GM23248 (cell line): ENCODE measurements at regions not wholly inside any gene's neighbourhood (a gene's known extent, or its start where the extent isn't known, plus 50 kb on each side); places are given as distances from the start of the nearest gene placed in this dataset.

Experiments
- EZH2 ChIP-seq: fragments of 200-600 bp; sonication (generic); IDR thresholded peaks from 2 replicates; pipeline ENCODE4 v1.6.1; 2018; ENCODE audit warnings: antibody characterized with exemption, mild to moderate bottlenecking; ENCODE audit not compliant: insufficient read depth, poor library complexity, severe bottlenecking
- EZH2phosphoT487 ChIP-seq: fragments of 200-600 bp; sonication (generic); IDR thresholded peaks from 2 replicates; pipeline ENCODE4 v1.6.1; 2018; ENCODE audit warnings: antibody characterized with exemption, moderate library complexity, mild to moderate bottlenecking, low read depth; ENCODE audit not compliant: insufficient read depth

GRCh38 chr1:232423591-232423990, 206.3 kb downstream of the SIPA1L2 start:
- TF ChIP-seq EZH2 (no peak), EZH2phosphoT487 (no peak)
